CD4-positive, alpha-beta T cell treated with Interleukin-15 for 1 hour (primary cell): ENCODE measurements at regions not wholly inside any gene's neighbourhood (a gene's known extent, or its start where the extent isn't known, plus 50 kb on each side); places are given as distances from the start of the nearest gene placed in this dataset.

Source experiments
- DNase-seq: peaks from one replicate; pipeline ENCODE4 v3.0.0-alpha.2; 2020

GRCh38 chr20:52619671-52620070, 352.5 kb upstream of the TSHZ2 start:
- DNase-seq = no peak

- DNase-seq = no peak
These were observed 353.1 kb upstream of the TSHZ2 start for GRCh38 chr20:52619101-52619500.

- DNase-seq = no peak
These were observed 355.5 kb upstream of the TSHZ2 start for GRCh38 chr20:52616629-52617028.

- no peak for DNase-seq
These were observed 357.9 kb upstream of the TSHZ2 start for GRCh38 chr20:52614051-52614863.

- DNase-seq = no peak
These were observed 360.0 kb upstream of the TSHZ2 start for GRCh38 chr20:52612046-52612632.

- DNase-seq = no peak
These were observed 361.4 kb upstream of the TSHZ2 start for GRCh38 chr20:52610749-52611148.

GRCh38 chr20:52601295-52601971, 370.7 kb upstream of the TSHZ2 start:
- no peak for DNase-seq

- no peak for DNase-seq
These were observed 375.9 kb upstream of the TSHZ2 start for GRCh38 chr20:52596256-52596655.

- no peak for DNase-seq
These were observed 376.6 kb upstream of the TSHZ2 start for GRCh38 chr20:52595518-52595917.

- DNase-seq = no peak
These were observed 378.5 kb upstream of the TSHZ2 start for GRCh38 chr20:52593654-52594053.

- DNase-seq = no peak
These were observed 379.6 kb upstream of the TSHZ2 start for GRCh38 chr20:52592567-52592966.

GRCh38 chr20:52590100-52590499, 382.1 kb upstream of the TSHZ2 start:
- DNase-seq = no peak

- no peak for DNase-seq
These were observed 382.8 kb upstream of the TSHZ2 start for GRCh38 chr20:52589251-52589812.

GRCh38 chr20:52586660-52587059, 385.5 kb upstream of the TSHZ2 start:
- no peak for DNase-seq

- no peak for DNase-seq
These were observed 386.8 kb upstream of the TSHZ2 start for GRCh38 chr20:52585333-52585732.

- DNase-seq = no peak
These were observed 387.0 kb upstream of the ZFP64 start for GRCh38 chr20:52578559-52578958.

- no peak for DNase-seq
These were observed 386.1 kb upstream of the ZFP64 start for GRCh38 chr20:52577696-52578095.

GRCh38 chr20:52572687-52573086, 381.1 kb upstream of the ZFP64 start:
- DNase-seq = no peak

- no peak for DNase-seq
These were observed 377.6 kb upstream of the ZFP64 start for GRCh38 chr20:52569201-52569600.

GRCh38 chr20:52565614-52566013, 374.0 kb upstream of the ZFP64 start:
- DNase-seq = no peak

- DNase-seq = no peak
These were observed 373.0 kb upstream of the ZFP64 start for GRCh38 chr20:52564594-52564993.

- DNase-seq = no peak
These were observed 360.7 kb upstream of the ZFP64 start for GRCh38 chr20:52552181-52552872.

GRCh38 chr20:52542131-52542530, 350.6 kb upstream of the ZFP64 start:
- no peak for DNase-seq
